ENCODE measurements at regions not wholly inside any gene's neighbourhood (a gene's known extent, or its start where the extent isn't known, plus 50 kb on each side); places are given as distances from the start of the nearest gene placed in this dataset.

- TF ChIP-seq CTCF (conservative IDR thresholded peaks at IDR 0.05; ENCODE audit: low read length) (no peak), EZH2phosphoT487 (IDR thresholded peaks at IDR 0.05; ENCODE audit: borderline replicate concordance) (no peak)
Measured at GRCh38 chr10:130555411-130555750, 419.2 kb downstream of the GLRX3 start.
